GM21447 (cell line): ENCODE measurements at regions not wholly inside any gene's neighbourhood (a gene's known extent, or its start where the extent isn't known, plus 50 kb on each side); places are given as distances from the start of the nearest gene placed in this dataset.

ENCODE experiments used
- ATAC-seq: cut with Tn5 transposase; IDR thresholded peaks from one replicate; pipeline ENCODE4 v1.9.1; 2021; ENCODE audit not compliant: unreplicated experiment

DNA sequence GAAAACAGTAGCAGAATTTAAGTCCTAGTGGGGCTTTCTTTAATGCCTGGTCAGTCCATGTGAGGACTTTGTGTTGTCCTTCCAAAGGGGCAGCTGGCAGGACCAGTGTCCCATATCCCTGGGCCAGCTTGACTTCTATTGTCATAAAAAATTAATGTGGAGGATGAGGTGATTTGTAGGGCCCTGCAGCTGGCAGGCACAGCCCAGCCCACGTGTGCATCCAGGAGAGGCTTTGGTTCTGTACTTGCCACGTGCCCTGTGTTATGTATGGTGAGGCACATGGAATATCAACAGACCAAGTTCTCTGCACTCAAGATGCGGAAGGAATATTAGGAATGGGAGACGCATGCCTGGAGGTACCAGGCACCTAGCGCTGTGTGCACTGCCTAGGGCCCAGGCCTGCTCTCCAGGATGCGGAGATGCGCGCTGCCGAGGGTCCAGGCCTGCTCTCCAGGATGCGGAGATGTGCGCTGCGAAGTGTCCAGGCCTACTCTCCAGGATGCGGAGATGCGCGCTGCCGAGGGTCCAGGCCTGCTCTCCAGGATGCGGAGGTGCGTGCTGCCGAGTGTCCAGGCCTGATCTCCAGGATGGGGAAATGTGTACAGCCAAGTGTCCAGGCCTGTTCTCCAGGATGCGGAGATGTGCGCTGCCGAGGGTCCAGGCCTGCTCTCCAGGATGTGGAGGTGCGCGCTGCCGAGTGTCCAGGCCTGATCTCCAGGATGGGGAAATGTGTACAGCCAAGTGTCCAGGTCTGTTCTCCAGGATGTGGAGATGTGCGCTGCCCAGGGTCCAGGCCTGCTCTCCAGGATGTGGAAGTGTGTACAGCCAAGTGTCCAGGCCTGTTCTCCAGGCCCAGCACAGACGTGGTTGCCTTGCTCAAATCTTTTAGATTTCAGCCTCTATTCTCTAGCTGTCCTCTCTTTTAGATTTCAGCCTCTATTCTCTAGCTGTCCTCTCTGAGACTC lies 183.3 kb upstream of the ROPN1 start:
- ATAC-seq, result no peak

DNA sequence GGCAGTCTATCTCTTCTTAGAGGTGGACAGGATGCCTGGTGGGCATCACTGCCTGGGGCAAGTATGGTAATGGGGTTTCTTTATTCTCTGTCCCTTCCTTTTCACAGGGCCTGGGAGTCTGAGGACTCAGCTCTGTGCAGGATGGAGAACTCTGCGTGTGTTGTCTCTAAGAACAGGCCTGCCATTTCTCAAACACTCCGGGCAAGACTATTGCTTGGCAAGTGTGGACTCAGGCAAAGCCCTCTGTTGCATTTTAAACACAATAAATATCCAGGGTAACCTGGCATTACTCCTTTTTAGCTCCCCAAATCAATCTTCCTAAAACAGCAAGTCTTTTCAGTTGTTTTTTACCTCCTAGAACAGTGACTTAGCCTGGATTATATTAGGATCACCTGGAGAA lies 185.1 kb upstream of the ROPN1 start:
- ATAC-seq, result no peak

- no peak for ATAC-seq
Observed at GRCh38 chr3:124178531-124178930, 186.6 kb upstream of the ROPN1 start.

- ATAC-seq, result no peak
Observed at GRCh38 chr3:124200407-124200806, 208.5 kb upstream of the ROPN1 start.

DNA sequence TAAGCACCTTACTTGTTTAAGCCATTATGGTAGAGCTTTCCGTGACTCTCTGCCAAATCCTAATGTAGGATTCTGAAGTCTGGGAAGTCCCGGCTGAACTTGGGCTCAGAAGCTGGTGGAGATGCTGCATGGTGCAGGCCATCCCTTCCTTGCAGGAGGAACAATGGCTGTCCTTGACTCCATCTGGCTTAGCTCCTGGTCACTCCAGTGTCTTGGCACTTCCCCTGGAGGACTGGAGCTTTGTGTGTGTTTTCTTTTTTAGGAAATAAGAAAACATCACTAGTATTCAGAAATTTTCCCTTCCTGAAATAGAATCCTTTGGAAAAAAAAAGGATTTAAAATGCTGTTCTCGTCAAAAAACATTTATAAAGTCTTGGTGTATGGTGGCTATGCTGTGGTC lies 209.3 kb upstream of the ROPN1 start:
- ATAC-seq, result no peak

DNA sequence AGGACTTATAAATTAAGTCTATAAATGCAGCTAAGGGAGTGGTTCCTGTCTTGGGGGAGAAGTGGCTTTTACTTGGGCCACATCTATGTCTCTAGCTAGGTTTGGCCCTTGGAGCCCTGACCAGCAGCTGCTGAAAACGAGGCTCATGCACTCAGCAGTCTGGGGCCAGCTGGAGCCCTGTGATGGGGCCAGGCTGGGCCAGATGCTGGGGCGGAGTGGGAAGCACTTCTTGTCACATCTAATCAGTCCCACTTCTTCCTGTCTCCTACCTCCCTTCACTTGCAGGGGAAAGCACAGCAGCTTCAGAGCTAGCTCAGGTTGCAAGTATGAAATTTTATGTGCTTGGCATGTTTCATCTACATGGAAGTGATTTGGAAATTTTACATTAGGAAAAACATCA lies 209.9 kb upstream of the ROPN1 start:
- no peak for ATAC-seq

DNA sequence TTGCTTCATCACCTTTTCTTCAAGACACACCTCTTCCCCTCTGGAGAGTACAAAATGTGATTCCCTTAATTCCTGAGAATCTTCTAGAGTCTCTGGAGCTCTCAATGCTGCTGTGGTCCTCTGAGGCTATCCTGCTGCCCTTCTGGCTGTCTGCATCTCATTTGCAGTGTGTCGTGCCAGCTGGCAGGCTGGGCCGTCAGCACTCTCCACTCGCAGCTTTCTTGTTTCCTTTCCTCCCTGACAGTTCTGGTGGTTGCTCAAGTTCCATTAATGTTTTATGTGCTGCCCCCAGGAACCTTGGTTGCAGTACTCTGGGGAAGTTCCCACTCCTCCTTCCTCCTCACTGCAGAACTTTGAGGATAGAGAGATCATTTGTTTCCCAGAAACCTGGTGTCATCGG lies 210.8 kb upstream of the ROPN1 start:
- no peak for ATAC-seq

DNA sequence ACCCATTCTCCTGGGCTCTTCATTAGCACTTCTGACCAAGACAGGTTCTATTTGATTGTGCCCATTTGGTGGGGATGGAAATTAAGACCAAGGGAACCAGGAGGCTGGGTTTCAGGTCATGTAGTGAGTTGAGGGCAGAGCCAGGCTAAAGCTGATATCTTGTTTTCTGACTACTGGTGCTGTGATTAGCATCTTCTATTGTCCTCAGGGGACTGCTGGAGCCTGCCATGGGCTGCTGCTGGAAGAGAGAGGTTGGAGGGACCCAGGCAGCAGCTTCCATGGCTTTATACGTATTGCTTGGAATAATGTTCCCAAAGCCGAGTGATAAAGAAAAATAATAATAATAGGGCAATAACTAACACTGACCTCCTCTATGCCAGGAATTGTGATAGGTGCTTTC lies 211.4 kb upstream of the ROPN1 start:
- ATAC-seq, result no peak

DNA sequence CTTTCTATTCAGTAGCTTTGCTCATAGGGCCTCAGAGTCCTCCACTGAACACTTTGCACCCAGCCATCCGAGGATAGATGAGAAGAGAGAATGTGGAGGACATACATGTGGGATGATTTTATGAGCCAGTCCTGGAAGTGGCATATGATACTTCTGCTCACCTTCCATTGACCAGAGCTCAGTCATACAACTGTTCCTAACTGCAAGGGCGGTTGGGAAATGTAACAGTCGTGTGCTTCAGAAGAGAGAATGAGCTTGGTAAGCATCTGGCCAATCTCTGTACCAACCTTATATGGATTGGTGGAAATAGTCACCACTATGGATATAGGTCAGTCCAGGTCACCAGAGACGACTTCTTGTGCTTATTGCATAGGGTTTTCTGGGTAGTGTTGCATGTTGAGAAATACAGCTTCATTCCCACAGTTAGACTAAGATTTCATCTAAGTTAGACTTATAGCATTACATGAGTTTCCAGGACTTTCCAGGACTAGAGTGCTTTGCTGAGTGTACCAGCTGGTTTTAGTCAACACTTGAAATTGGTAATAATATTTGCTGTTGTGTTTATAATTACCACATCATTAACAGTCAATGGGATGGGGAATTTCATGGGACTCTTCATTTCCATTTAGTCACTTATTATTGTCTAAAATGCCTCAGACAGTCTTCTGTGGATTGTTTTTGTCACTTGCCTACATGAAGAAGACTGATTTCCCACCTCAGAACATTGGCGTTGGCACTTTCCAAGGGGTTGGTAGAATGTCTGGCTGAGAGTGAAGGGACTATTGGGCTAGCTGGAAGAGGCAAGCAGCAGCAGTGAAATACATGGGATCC lies 214.5 kb upstream of the ROPN1 start:
- no peak for ATAC-seq

- ATAC-seq, result no peak
Observed at GRCh38 chr3:124207077-124207476, 215.2 kb upstream of the ROPN1 start.

- ATAC-seq, result peak; percentile 97
Observed at GRCh38 chr3:124207873-124208485, 216.1 kb upstream of the ROPN1 start.

DNA sequence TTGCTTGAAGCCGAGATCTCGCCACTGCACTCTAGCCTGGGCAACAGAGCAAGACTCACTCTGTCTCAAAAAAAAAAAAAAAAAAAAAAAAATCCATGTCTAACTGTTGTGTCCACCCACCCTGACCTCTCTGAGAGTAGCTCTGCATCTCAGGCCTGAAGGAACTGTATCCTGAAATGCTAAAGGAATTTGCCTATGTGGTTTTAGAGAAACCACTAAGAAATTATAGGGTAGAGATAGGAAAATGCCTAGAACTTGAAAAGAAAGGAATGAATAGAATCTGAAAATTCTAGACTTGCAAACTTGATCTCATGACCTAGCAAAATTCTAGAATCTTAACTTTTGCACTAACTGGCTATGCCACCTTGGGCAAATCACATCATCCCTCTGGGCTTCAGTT lies 217.5 kb upstream of the ROPN1 start:
- ATAC-seq, result no peak

GRCh38 chr3:124210899-124211298 lies 219.0 kb upstream of the ROPN1 start:
- ATAC-seq, result no peak

DNA sequence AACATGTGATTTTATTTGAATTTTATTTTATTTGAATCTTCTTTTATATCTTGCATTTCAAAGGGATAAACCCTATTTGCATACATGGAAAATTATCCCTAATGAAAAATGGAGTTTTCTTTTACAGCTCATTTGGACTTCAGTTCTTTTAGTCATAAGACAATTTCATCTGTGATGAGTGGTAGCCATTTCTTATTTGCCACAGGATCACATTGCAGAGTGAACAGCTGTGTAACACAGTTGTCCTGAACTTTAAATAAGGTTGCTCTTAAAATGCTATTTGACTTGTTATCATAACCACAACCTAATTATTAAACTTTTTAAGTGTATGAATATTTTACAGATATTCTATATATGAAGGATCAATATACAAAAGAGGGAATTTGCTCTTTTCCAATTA lies 221.7 kb upstream of the ROPN1 start:
- no peak for ATAC-seq

DNA sequence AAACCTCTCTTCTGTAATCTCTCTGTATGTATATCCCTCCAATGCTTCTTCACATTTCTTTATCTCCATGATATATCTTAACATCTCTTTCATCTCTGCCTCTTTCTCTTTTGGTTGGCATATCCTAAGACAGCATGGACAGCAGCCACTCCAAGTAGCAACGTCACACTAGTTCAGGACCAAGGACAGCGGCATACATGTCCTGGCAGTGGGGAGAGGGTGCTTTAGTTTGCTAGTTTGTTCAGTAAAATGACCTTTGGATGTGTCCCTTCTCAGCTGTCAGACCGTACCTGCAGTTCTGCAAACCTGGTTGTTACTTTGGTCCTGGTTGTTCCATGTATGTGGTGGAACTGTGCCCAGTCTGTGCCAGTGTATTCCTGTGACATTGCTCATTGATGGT lies 225.6 kb upstream of the ROPN1 start:
- ATAC-seq, result no peak

GRCh38 chr3:124221422-124221821 lies 229.5 kb upstream of the ROPN1 start:
- ATAC-seq, result no peak

GRCh38 chr3:124223853-124224252 lies 231.9 kb upstream of the ROPN1 start:
- ATAC-seq, result no peak

DNA sequence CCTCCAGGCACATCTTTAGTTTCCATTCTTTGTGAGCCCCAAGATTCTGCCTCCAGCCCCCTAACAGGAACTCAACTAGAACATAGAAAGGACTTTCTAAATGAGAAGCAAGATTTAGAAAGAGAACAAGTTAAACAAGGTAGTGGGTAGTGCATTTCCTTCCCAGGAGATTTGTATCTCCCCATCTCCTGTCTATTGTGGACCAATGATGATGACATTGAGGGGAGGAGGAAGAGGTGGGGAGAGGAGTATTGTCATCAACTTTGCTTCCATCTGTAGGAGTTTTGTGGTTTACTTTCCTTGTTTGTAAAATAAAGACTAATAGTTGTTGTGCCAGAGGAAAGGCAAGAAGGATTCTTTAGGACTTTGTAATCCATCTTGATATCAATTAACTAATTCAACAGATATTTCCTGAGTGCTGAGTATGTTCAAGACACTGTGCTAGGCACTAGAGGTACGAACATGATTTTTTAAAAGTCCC lies 235.3 kb upstream of the ROPN1 start:
- ATAC-seq, result no peak

DNA sequence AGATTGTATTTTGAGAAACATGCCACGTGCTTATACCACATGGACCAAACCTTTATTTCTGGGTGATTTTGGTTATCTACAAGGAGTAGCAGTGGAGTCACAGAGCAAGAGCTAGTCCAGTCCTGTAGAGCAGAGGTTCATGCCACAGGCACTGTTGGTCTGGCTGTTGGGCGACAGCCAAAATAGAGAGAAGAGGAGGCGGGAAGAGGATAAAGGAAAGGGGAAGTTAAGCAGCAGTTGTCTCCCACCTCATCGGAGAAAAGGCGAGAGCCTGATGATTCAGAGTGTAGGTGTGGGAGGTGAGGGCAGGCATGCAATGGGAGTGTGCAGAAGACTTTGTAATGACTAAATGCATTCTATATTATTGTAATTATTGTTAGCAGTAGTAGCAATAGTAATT lies 237.5 kb upstream of the ROPN1 start:
- no peak for ATAC-seq

DNA sequence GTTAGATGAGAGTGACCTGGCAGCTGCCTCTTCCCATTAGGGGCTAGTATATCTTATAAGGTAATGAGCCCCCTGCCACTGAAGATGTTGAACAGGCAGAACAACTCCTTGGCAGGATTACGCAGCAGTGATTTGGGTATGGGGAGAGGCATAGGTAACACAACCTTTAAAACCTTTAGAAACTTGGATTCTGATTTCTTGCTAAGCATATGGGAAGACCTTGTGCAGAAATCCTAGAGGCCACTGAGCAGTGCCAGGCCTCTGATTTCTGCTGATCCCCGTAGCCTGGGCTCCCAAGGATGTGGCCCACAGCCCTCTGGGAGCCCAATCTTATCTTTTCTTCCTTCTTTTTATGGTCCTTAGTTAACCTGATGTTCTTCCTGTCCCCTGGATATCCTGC lies 237.9 kb upstream of the ROPN1 start:
- ATAC-seq, result no peak

- no peak for ATAC-seq
Observed at GRCh38 chr3:124230432-124230831, 238.5 kb upstream of the ROPN1 start.
